Astrocyte (in vitro differentiated cells and primary cell): ENCODE measurements at regions not wholly inside any gene's neighbourhood (a gene's known extent, or its start where the extent isn't known, plus 50 kb on each side); places are given as distances from the start of the nearest gene placed in this dataset.
"Not testable (repeated sequence)": the region's sequence is repeated elsewhere in the genome, so short reads cannot be mapped to it uniquely, and the experiment has no call there.

Source experiments
- DNase-seq: peaks from one replicate; pipeline ENCODE4 v3.0.0-alpha.2; 2010; ENCODE audit warnings: low read depth
- FAIRE-seq: peaks from 2 replicates; lab custom pipeline; 2011; peaks lifted over from hg19 to GRCh38; lab: Jason Lieb, UNC
- H2AFZ ChIP-seq: 2 replicates; pipeline ENCODE4 v1.6.0; 2012; ENCODE audit warnings: low read depth, low read length, inconsistent platforms
- H3K27ac ChIP-seq: 2 replicates; pipeline ENCODE4 v1.5.1; 2011; ENCODE audit warnings: low read depth, low read length, inconsistent platforms
- H3K27me3 ChIP-seq: 2 replicates; pipeline ENCODE4 v1.6.0; 2011; ENCODE audit warnings: low read length, inconsistent platforms; ENCODE audit not compliant: insufficient read depth
- H3K36me3 ChIP-seq: 2 replicates; pipeline ENCODE4 v1.5.1; 2011; ENCODE audit warnings: low read length, inconsistent platforms; ENCODE audit not compliant: insufficient read depth
- H3K4me1 ChIP-seq: 2 replicates; pipeline ENCODE4 v1.5.1; 2011; ENCODE audit warnings: low read length, inconsistent platforms; ENCODE audit not compliant: insufficient read depth
- H3K4me2 ChIP-seq: 2 replicates; pipeline ENCODE4 v1.6.0; 2012; ENCODE audit warnings: low read length, inconsistent platforms
- H3K4me3 ChIP-seq: 2 replicates; pipeline ENCODE4 v1.5.1; 2011; ENCODE audit warnings: low read depth, mild to moderate bottlenecking, low read length, inconsistent platforms; ENCODE audit not compliant: insufficient read depth
- H3K79me2 ChIP-seq: 2 replicates; pipeline ENCODE4 v1.6.0; 2012; ENCODE audit warnings: mild to moderate bottlenecking, low read length, inconsistent platforms; ENCODE audit not compliant: insufficient read depth
- H3K9ac ChIP-seq: 2 replicates; pipeline ENCODE4 v1.6.0; 2012; ENCODE audit warnings: mild to moderate bottlenecking, low read length, inconsistent platforms
- H3K9me3 ChIP-seq: 2 replicates; pipeline ENCODE4 v1.5.1; 2012; ENCODE audit warnings: low read depth, mild to moderate bottlenecking, low read length, inconsistent platforms; ENCODE audit not compliant: insufficient read depth
- H4K20me1 ChIP-seq: 2 replicates; pipeline ENCODE4 v1.6.0; 2012; ENCODE audit warnings: low read length, inconsistent platforms; ENCODE audit not compliant: insufficient read depth
- H3K27ac Mint-ChIP-seq: one replicate; pipeline ENCODE4 v1.8.0; 2021; ENCODE audit warnings: mild to moderate bottlenecking, mixed read lengths; ENCODE audit not compliant: unreplicated experiment
- H3K27me3 Mint-ChIP-seq: one replicate; pipeline ENCODE4 v1.8.0; 2021; ENCODE audit warnings: low read depth, mixed read lengths; ENCODE audit not compliant: unreplicated experiment
- H3K36me3 Mint-ChIP-seq: one replicate; pipeline ENCODE4 v1.8.0; 2021; ENCODE audit warnings: low read depth, mixed read lengths; ENCODE audit not compliant: unreplicated experiment
- H3K4me1 Mint-ChIP-seq: one replicate; pipeline ENCODE4 v1.8.0; 2021; ENCODE audit warnings: low read depth, mixed read lengths; ENCODE audit not compliant: unreplicated experiment
- H3K4me3 Mint-ChIP-seq: one replicate; pipeline ENCODE4 v1.8.0; 2021; ENCODE audit warnings: mild to moderate bottlenecking, moderate library complexity, mixed read lengths; ENCODE audit not compliant: unreplicated experiment
- H3K9me3 Mint-ChIP-seq: one replicate; pipeline ENCODE4 v1.8.0; 2021; ENCODE audit warnings: mild to moderate bottlenecking, mixed read lengths; ENCODE audit not compliant: unreplicated experiment
- CTCF ChIP-seq: IDR thresholded peaks from 2 replicates; pipeline ENCODE4 v1.5.1; 2011; ENCODE audit warnings: low read depth, mild to moderate bottlenecking, inconsistent platforms, low read length, moderate library complexity; ENCODE audit not compliant: insufficient read depth
- EZH2 ChIP-seq: IDR thresholded peaks from 2 replicates; pipeline ENCODE4 v1.6.1; 2012; ENCODE audit warnings: mild to moderate bottlenecking, low read length, inconsistent platforms; ENCODE audit not compliant: insufficient read depth

- H3K79me2 ChIP-seq: no peaks in the 10 kb centered on the region
- H3K4me3 ChIP-seq: no peak overlapping the region
- no peak for FAIRE-seq
- no peaks in the 10 kb centered on the region for H3K36me3 ChIP-seq
- H3K9ac ChIP-seq: no peak overlapping the region
- no peak overlapping the region for H2AFZ ChIP-seq
- no peaks in the 10 kb centered on the region for H3K4me1 ChIP-seq
- H4K20me1 ChIP-seq: no peaks in the 10 kb centered on the region
- Mint-ChIP-seq H3K27me3 (no peaks in the 10 kb centered on the region), H3K27ac (no peak overlapping the region), H3K36me3 (no peaks in the 10 kb centered on the region), H3K4me1 (no peaks in the 10 kb centered on the region), H3K4me3 (no peak overlapping the region), H3K9me3 (no peaks in the 10 kb centered on the region)
- H3K9me3 ChIP-seq: no peaks in the 10 kb centered on the region
- no peak overlapping the region for H3K27ac ChIP-seq
- no peaks in the 10 kb centered on the region for H3K27me3 ChIP-seq
- no peak overlapping the region for H3K4me2 ChIP-seq
- TF ChIP-seq EZH2 (no peak), CTCF (no peak)
- no peak for DNase-seq
These were observed 366.8 kb upstream of the ATXN7L3B start for GRCh38 chr12:74170645-74171477.

- no peak overlapping the region for H3K4me3 ChIP-seq
- no peak overlapping the region for H3K9ac ChIP-seq
- H3K4me1 Mint-ChIP-seq: no peaks in the 10 kb centered on the region
- H3K9me3 ChIP-seq: no peaks in the 10 kb centered on the region
- H3K36me3 ChIP-seq: no peaks in the 10 kb centered on the region
- no peaks in the 10 kb centered on the region for H3K27me3 ChIP-seq
- no peaks in the 10 kb centered on the region for H3K27me3 Mint-ChIP-seq
- no peak overlapping the region for H3K4me2 ChIP-seq
- no peaks in the 10 kb centered on the region for H4K20me1 ChIP-seq
- H3K36me3 Mint-ChIP-seq: no peaks in the 10 kb centered on the region
- H3K4me1 ChIP-seq: no peaks in the 10 kb centered on the region
- H3K79me2 ChIP-seq: no peaks in the 10 kb centered on the region
- FAIRE-seq: no peak
- H2AFZ ChIP-seq: no peak overlapping the region
- H3K9me3 Mint-ChIP-seq: no peaks in the 10 kb centered on the region
- H3K27ac ChIP-seq: no peak overlapping the region
- no peak overlapping the region for H3K27ac Mint-ChIP-seq
- TF ChIP-seq CTCF (no peak), EZH2 (no peak)
- H3K4me3 Mint-ChIP-seq: no peak overlapping the region
- DNase-seq: no peak
These were observed 366.1 kb upstream of the ATXN7L3B start for GRCh38 chr12:74171478-74171909.

GRCh38 chr12:74174961-74175360 lies 362.7 kb upstream of the ATXN7L3B start:
- not testable (repeated sequence) for H3K27me3 ChIP-seq, H3K9ac ChIP-seq, H3K9me3 Mint-ChIP-seq, H3K4me3 ChIP-seq, H3K27ac Mint-ChIP-seq, H2AFZ ChIP-seq, DNase-seq, H4K20me1 ChIP-seq, H3K36me3 Mint-ChIP-seq, H3K9me3 ChIP-seq, H3K4me2 ChIP-seq, H3K27ac ChIP-seq, H3K4me3 Mint-ChIP-seq, FAIRE-seq, H3K27me3 Mint-ChIP-seq, H3K4me1 ChIP-seq, H3K36me3 ChIP-seq, H3K4me1 Mint-ChIP-seq, H3K79me2 ChIP-seq
